NCI-H2196 treated with DMSO at 0.1 percent for 48 hours (cell line): ENCODE measurements at regions not wholly inside any gene's neighbourhood (a gene's known extent, or its start where the extent isn't known, plus 50 kb on each side); places are given as distances from the start of the nearest gene placed in this dataset.

ENCODE experiments used
- DNase-seq: peaks from one replicate; lab custom pipeline; 2025; ENCODE audit not compliant: unreplicated experiment; lab: John Stamatoyannopoulos, UW

GRCh38 chr15:67980773-67981685, 73.1 kb upstream of the PIAS1 start:
- no peak for DNase-seq

DNA sequence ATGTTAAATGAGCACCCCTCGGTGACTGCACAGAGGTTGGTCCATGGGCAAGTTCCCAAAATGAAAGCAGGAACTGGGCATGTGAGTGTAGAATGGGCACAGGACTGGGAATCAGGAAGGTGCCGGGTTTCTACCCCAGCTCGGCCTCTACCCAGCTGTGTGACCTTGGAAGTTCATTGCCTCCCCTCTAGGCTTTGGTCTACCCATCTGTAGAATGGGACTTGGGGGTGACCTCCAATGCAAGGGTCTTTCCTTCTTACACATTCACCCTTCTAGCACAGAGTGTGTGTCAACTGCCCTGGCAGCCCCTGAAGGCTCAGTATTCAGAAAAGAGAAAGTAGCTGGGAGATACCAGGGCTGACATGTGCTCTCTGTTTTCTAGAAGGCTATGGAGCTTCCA, 72.3 kb upstream of the PIAS1 start:
- no peak for DNase-seq

DNA sequence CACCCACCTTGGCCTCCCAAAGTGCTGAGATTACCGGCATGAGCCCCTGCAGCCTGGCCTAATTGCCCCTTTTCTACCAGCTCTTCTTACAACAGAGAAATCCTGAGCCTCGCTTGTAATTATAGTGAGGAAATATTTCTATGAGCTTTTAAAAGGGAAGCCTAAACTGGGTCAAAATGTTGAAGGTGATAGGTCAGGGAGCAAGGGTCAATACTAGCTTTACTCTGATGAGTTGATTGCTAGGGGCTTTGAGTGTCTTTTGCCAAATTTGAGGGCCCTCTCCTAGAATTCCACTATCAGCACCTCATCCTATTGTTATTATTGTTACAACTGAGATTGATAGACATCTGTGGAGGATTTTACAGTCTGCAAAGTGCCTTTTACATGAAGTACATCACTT, 62.4 kb upstream of the PIAS1 start:
- DNase-seq = no peak

- no peak for DNase-seq
These were observed 61.7 kb upstream of the PIAS1 start for GRCh38 chr15:67992411-67992810.

DNA sequence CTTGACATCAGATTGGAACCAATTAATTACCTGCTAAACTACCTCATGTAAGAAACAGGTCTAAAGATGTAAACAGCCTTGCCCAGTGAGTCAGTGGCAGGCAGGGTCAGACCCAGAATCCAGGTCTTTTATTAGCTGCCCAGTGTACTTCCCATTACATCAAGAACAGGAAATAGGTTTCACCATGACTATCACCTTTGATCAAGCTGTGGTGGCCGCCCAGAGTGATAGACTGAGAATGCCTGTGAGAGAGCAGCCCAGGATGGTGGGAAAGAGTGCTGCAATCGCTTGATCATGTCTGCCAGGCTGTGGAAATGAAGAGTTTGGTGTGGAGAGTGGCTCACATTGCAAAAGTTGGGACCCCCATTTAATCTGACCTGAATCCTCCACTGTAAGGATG, 61.3 kb upstream of the PIAS1 start:
- DNase-seq = no peak

- no peak for DNase-seq
These were observed 56.1 kb upstream of the PIAS1 start for GRCh38 chr15:67997996-67998395.

DNA sequence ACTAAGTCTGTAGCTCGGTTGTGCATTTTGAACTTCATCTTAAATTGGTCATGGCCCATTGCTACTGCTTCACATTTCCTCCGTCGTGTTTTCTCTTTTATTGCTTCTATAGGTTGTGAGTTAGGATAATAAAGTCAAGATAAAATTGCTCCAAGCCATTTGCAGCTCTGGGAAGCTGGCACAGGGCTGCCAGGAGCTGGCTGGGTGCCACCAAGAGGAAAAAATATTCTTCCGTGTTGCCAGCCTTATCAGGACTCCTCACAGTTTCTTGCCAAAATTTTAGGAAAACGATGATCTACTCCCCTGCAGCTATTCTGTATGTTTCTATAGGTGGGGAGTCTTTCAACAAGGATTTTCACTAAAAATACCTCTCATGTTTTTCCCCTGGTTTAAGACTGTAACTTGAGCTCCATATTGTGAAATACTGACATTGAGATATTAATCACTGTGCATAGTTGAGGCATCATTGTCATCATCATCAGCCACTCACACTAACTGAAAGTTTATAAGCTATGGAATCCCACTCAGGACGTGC, 55.4 kb upstream of the PIAS1 start:
- DNase-seq = no peak

- no peak for DNase-seq
These were observed 54.6 kb upstream of the PIAS1 start for GRCh38 chr15:67999320-68000100.

GRCh38 chr15:68000754-68001153, 53.4 kb upstream of the PIAS1 start:
- no peak for DNase-seq

GRCh38 chr15:68001811-68002210, 52.3 kb upstream of the PIAS1 start:
- no peak for DNase-seq

DNA sequence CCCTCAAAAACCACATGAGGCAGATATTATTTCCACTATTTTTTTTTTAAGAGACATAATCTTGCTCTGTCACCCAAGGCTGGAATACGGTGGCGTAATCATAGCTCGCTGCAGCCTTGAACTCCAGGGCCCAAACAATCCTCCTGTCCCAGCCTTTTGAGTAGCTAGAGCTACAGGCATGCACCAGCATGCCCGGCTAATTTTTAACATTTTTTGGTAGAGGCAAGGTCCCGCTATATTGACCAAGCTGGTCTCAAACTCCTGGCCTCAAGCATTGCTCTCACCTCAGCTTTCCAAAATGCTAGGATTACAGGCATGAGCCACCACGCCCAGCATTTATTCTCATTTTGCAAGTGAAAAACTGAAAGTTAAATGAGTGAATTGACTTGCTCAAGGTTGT, 50.8 kb upstream of the PIAS1 start:
- DNase-seq = no peak
